ENCODE measurements at regions not wholly inside any gene's neighbourhood (a gene's known extent, or its start where the extent isn't known, plus 50 kb on each side); places are given as distances from the start of the nearest gene placed in this dataset.

GRCh38 chr11:103633068-103633788, 403.2 kb upstream of the DDI1 start:
- TF ChIP-seq POLR2A (IDR thresholded peaks at IDR 0.05) (no peak), CTCF (IDR thresholded peaks at IDR 0.05) (no peak), POLR2AphosphoS5 (IDR thresholded peaks at IDR 0.05) (no peak)
